GM18511 (cell line): ENCODE measurements at regions not wholly inside any gene's neighbourhood (a gene's known extent, or its start where the extent isn't known, plus 50 kb on each side); places are given as distances from the start of the nearest gene placed in this dataset.

ENCODE experiments used
- ATAC-seq: cut with Tn5 transposase; IDR thresholded peaks from one replicate; pipeline ENCODE4 v1.9.1; 2021; ENCODE audit warnings: mild to moderate bottlenecking, moderate library complexity; ENCODE audit not compliant: unreplicated experiment

GRCh38 chr9:82604947-82605656, 457.8 kb downstream of the RASEF start:
- no peak for ATAC-seq

GRCh38 chr9:82605657-82606031, 457.3 kb downstream of the RASEF start:
- no peak for ATAC-seq

GRCh38 chr9:82606071-82606470, 456.9 kb downstream of the RASEF start:
- ATAC-seq, result no peak

GRCh38 chr9:82606492-82607382, 456.2 kb downstream of the RASEF start:
- peak; percentile 64 for ATAC-seq

GRCh38 chr9:82608487-82608886, 454.5 kb downstream of the RASEF start:
- ATAC-seq, result no peak

- ATAC-seq, result no peak
Measured at GRCh38 chr9:82612942-82613341, 450.0 kb downstream of the RASEF start.

- no peak for ATAC-seq
Measured at GRCh38 chr9:82613498-82613897, 449.4 kb downstream of the RASEF start.

- no peak for ATAC-seq
Measured at GRCh38 chr9:82616545-82616944, 446.4 kb downstream of the RASEF start.

GRCh38 chr9:82621447-82621846, 441.5 kb downstream of the RASEF start:
- no peak for ATAC-seq

GRCh38 chr9:82637368-82637767, 425.6 kb downstream of the RASEF start:
- ATAC-seq, result no peak

- ATAC-seq, result no peak
Measured at GRCh38 chr9:82645600-82645999, 417.3 kb downstream of the RASEF start.

- no peak for ATAC-seq
Measured at GRCh38 chr9:82650368-82650767, 412.6 kb downstream of the RASEF start.

GRCh38 chr9:82651474-82651873, 411.5 kb downstream of the RASEF start:
- no peak for ATAC-seq

- ATAC-seq, result no peak
Measured at GRCh38 chr9:82665324-82665723, 397.6 kb downstream of the RASEF start.

- no peak for ATAC-seq
Measured at GRCh38 chr9:82668689-82669199, 394.2 kb downstream of the RASEF start.

- no peak for ATAC-seq
Measured at GRCh38 chr9:82670000-82670399, 392.9 kb downstream of the RASEF start.

- no peak for ATAC-seq
Measured at GRCh38 chr9:82670726-82671125, 392.2 kb downstream of the RASEF start.

- ATAC-seq, result no peak
Measured at GRCh38 chr9:82673201-82673600, 389.7 kb downstream of the RASEF start.

- no peak for ATAC-seq
Measured at GRCh38 chr9:82673919-82674318, 389.0 kb downstream of the RASEF start.

GRCh38 chr9:82675102-82675501, 387.8 kb downstream of the RASEF start:
- no peak for ATAC-seq

- no peak for ATAC-seq
Measured at GRCh38 chr9:82675605-82676004, 387.3 kb downstream of the RASEF start.

- ATAC-seq, result no peak
Measured at GRCh38 chr9:82677086-82677485, 385.9 kb downstream of the RASEF start.
